SK-N-SH treated with all-trans-retinoic acid at 6 μM for 48 hours (cell line): ENCODE measurements at regions not wholly inside any gene's neighbourhood (a gene's known extent, or its start where the extent isn't known, plus 50 kb on each side); places are given as distances from the start of the nearest gene placed in this dataset.
"Not testable (repeated sequence)": the region's sequence is repeated elsewhere in the genome, so short reads cannot be mapped to it uniquely, and the experiment has no call there.

ENCODE experiments used
- ATAC-seq: fragments of 200-7000 bp; cut with Tn5 transposase; 3 replicates; pipeline ENCODE4 v1.9.1; 2020; ENCODE audit warnings: mild to moderate bottlenecking, moderate library complexity
- ARNTL ChIP-seq: fragments of 450-650 bp; formaldehyde crosslinking; IDR thresholded peaks from 2 replicates; pipeline ENCODE4 v1.5.0; 2020; ENCODE audit warnings: low read depth, mild to moderate bottlenecking, moderate library complexity, borderline replicate concordance
- BACH2 ChIP-seq: fragments of 250-450 bp; sonication (Bioruptor Pico); IDR thresholded peaks from 2 replicates; pipeline ENCODE4 v1.9.0; 2021; ENCODE audit warnings: mild to moderate bottlenecking, borderline replicate concordance
- CREB5 ChIP-seq: fragments of 250-450 bp; sonication (Bioruptor Pico); IDR thresholded peaks from 2 replicates; pipeline ENCODE4 v1.5.1; 2020; ENCODE audit warnings: low read depth, mild to moderate bottlenecking, moderate library complexity
- CSDC2 ChIP-seq: fragments of 250-450 bp; sonication (Bioruptor Pico); IDR thresholded peaks from 2 replicates; pipeline ENCODE4 v1.5.0; 2020; ENCODE audit warnings: mild to moderate bottlenecking, moderate library complexity
- CSRNP3 ChIP-seq: fragments of 250-450 bp; sonication (Bioruptor Pico); IDR thresholded peaks from 2 replicates; pipeline ENCODE4 v1.5.1; 2021; ENCODE audit warnings: mild to moderate bottlenecking, moderate library complexity
- ESRRG ChIP-seq: fragments of 250-450 bp; sonication (Bioruptor Pico); IDR thresholded peaks from 2 replicates; pipeline ENCODE4 v1.6.1; 2021; ENCODE audit warnings: mild to moderate bottlenecking
- GLIS3 ChIP-seq: fragments of 250-450 bp; sonication (Bioruptor Pico); IDR thresholded peaks from 2 replicates; pipeline ENCODE4 v1.5.0; 2020; ENCODE audit warnings: mild to moderate bottlenecking, moderate library complexity
- ISL1 ChIP-seq: fragments of 250-450 bp; sonication (Bioruptor Pico); IDR thresholded peaks from 2 replicates; pipeline ENCODE4 v2.1.2; 2022; ENCODE audit warnings: mild to moderate bottlenecking, moderate library complexity
- OSR1 ChIP-seq: fragments of 250-450 bp; sonication (Bioruptor Pico); IDR thresholded peaks from 2 replicates; pipeline ENCODE4 v1.8.0; 2022; ENCODE audit warnings: moderate library complexity, mild to moderate bottlenecking, inconsistent platforms
- PATZ1 ChIP-seq: fragments of 250-450 bp; sonication (Bioruptor Pico); IDR thresholded peaks from 2 replicates; pipeline ENCODE4 v1.8.0; 2020; ENCODE audit warnings: mild to moderate bottlenecking, moderate library complexity, borderline replicate concordance
- POU6F1 ChIP-seq: fragments of 250-450 bp; sonication (Bioruptor Pico); IDR thresholded peaks from 2 replicates; pipeline ENCODE4 v1.8.0; 2021; ENCODE audit warnings: low read depth, mild to moderate bottlenecking, moderate library complexity, borderline replicate concordance
- PPARA ChIP-seq: fragments of 250-450 bp; sonication (Bioruptor Pico); IDR thresholded peaks from 2 replicates; pipeline ENCODE4 v1.5.0; 2020; ENCODE audit warnings: mild to moderate bottlenecking, borderline replicate concordance
- RARB ChIP-seq: fragments of 250-450 bp; sonication (Bioruptor Pico); IDR thresholded peaks from 2 replicates; pipeline ENCODE4 v1.8.0; 2021; ENCODE audit warnings: mild to moderate bottlenecking, moderate library complexity
- SNAI2 ChIP-seq: fragments of 250-450 bp; sonication (Bioruptor Pico); IDR thresholded peaks from 2 replicates; pipeline ENCODE4 v1.5.0; 2020; ENCODE audit warnings: mild to moderate bottlenecking, moderate library complexity
- TCF4 ChIP-seq: fragments of 250-450 bp; sonication (Bioruptor Pico); IDR thresholded peaks from 2 replicates; pipeline ENCODE4 v1.8.0; 2021; ENCODE audit warnings: mild to moderate bottlenecking, moderate library complexity, borderline replicate concordance
- TOX ChIP-seq: fragments of 250-450 bp; sonication (Bioruptor Pico); IDR thresholded peaks from 2 replicates; pipeline ENCODE4 v1.8.0; 2021; ENCODE audit warnings: mild to moderate bottlenecking, moderate library complexity, borderline replicate concordance
- ZC3H10 ChIP-seq: fragments of 250-450 bp; sonication (Bioruptor Pico); IDR thresholded peaks from 2 replicates; pipeline ENCODE4 v1.5.1; 2021; ENCODE audit warnings: mild to moderate bottlenecking, moderate library complexity
- ZFP3 ChIP-seq: fragments of 250-450 bp; sonication (Bioruptor Pico); IDR thresholded peaks from 2 replicates; pipeline ENCODE4 v1.5.0; 2020; ENCODE audit warnings: mild to moderate bottlenecking, moderate library complexity
- ZFP30 ChIP-seq: fragments of 450-650 bp; formaldehyde crosslinking; IDR thresholded peaks from 2 replicates; pipeline ENCODE4 v1.5.0; 2022; ENCODE audit warnings: mild to moderate bottlenecking, moderate library complexity
- ZNF565 ChIP-seq: fragments of 450-650 bp; formaldehyde crosslinking; conservative IDR thresholded peaks from 2 replicates; pipeline ENCODE4 v1.5.0; 2020; ENCODE audit warnings: low read depth, mild to moderate bottlenecking, moderate library complexity
- ZNF70 ChIP-seq: fragments of 450-650 bp; formaldehyde crosslinking; IDR thresholded peaks from 2 replicates; pipeline ENCODE4 v1.5.0; 2020; ENCODE audit warnings: mild to moderate bottlenecking, moderate library complexity

- TF ChIP-seq ESRRG (no peak), CSDC2 (CRISPR knock-in tag) (no peak)
- TF ChIP-seq, all 23 proteins: peak for 0
- no peak for ATAC-seq
These were observed 1847.9 kb upstream of the ACO1 start for GRCh38 chr9:30536494-30536893.

- not testable (repeated sequence) for ATAC-seq
These were observed 1844.7 kb upstream of the ACO1 start for GRCh38 chr9:30539696-30540095.

GRCh38 chr9:30574355-30575151, 1809.9 kb upstream of the ACO1 start:
- ATAC-seq, result no peak
- no peak for TF ChIP-seq CREB5 (CRISPR knock-in tag)
- no peak for TF ChIP-seq POU6F1 (CRISPR knock-in tag)
- TF ChIP-seq ZNF70, result no peak
- TF ChIP-seq ARNTL (CRISPR knock-in tag), result no peak
- no peak for TF ChIP-seq ISL1 (CRISPR knock-in tag)
- TF ChIP-seq TOX, result no peak
- TF ChIP-seq SNAI2 (CRISPR knock-in tag), result no peak
- no peak for TF ChIP-seq OSR1
- no peak for TF ChIP-seq ZFP3
- TF ChIP-seq ZFP30 (CRISPR knock-in tag), result no peak
- no peak for TF ChIP-seq CSDC2 (CRISPR knock-in tag)
- no peak for TF ChIP-seq GLIS3 (CRISPR knock-in tag)
- no peak for TF ChIP-seq ZC3H10 (CRISPR knock-in tag)
- no peak for TF ChIP-seq CSRNP3 (CRISPR knock-in tag)
- no peak for TF ChIP-seq ZNF565 (CRISPR knock-in tag)
- TF ChIP-seq PPARA (CRISPR knock-in tag), result no peak
- TF ChIP-seq BACH2 (CRISPR knock-in tag), result no peak
- no peak for TF ChIP-seq ESRRG
- no peak for TF ChIP-seq TCF4 (CRISPR knock-in tag)
- no peak for TF ChIP-seq RARB (CRISPR knock-in tag)

GRCh38 chr9:30575218-30575617, 1809.2 kb upstream of the ACO1 start:
- no peak for ATAC-seq
- TF ChIP-seq PPARA (CRISPR knock-in tag) (no peak), BACH2 (CRISPR knock-in tag) (no peak)

GRCh38 chr9:30575691-30576090, 1808.8 kb upstream of the ACO1 start:
- no peak for TF ChIP-seq RARB (CRISPR knock-in tag)
- TF ChIP-seq OSR1, result no peak
- no peak for TF ChIP-seq PATZ1 (CRISPR knock-in tag)
- TF ChIP-seq CSRNP3 (CRISPR knock-in tag), result no peak
- no peak for TF ChIP-seq TOX
- TF ChIP-seq CSDC2 (CRISPR knock-in tag), result no peak
- no peak for TF ChIP-seq ARNTL (CRISPR knock-in tag)
- no peak for TF ChIP-seq ZC3H10 (CRISPR knock-in tag)
- no peak for TF ChIP-seq ISL1 (CRISPR knock-in tag)
- no peak for TF ChIP-seq CREB5 (CRISPR knock-in tag)
- TF ChIP-seq ESRRG, result no peak
- ATAC-seq, result no peak
